ENCODE measurements at regions not wholly inside any gene's neighbourhood (a gene's known extent, or its start where the extent isn't known, plus 50 kb on each side); places are given as distances from the start of the nearest gene placed in this dataset.

DNA sequence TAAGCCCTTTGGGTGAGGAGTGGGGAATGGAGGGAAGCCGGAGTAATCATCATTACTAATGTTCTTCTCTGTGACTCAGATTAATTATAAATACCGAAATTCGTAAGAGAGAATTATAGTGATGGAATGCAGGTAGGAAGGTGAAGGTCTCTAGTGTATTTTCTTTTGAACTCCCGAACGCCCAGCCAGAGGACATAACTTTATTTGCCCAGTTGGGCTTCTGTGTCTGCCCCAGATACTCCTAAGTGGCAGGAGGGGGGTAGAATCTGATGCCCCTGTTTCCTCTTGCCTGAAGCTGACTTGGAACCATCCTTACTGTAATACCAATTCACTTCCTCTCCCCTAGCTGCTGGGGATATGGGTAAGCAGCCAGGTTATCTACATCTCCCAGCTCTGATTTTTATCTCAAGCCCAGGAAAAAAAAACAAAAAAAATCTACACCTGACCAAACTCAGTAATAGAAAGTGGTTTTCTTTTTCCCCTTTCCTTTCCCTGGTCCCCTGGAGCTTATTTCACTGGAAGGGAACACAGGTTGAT is 84.4 kb upstream of the CISTR start:
- H3K4me3 Mint-ChIP-seq (ENCODE audit: unreplicated experiment) = no peak overlapping the region
- no peaks in the 10 kb centered on the region for H3K9me3 Mint-ChIP-seq (ENCODE audit: unreplicated experiment)
- DNase-seq (ENCODE audit: extremely low spot score, unreplicated experiment) = no peak
- no peak overlapping the region for H3K27ac Mint-ChIP-seq (ENCODE audit: unreplicated experiment)
- no peaks in the 10 kb centered on the region for H3K36me3 Mint-ChIP-seq (ENCODE audit: unreplicated experiment)
- TF ChIP-seq, protein P1, sequence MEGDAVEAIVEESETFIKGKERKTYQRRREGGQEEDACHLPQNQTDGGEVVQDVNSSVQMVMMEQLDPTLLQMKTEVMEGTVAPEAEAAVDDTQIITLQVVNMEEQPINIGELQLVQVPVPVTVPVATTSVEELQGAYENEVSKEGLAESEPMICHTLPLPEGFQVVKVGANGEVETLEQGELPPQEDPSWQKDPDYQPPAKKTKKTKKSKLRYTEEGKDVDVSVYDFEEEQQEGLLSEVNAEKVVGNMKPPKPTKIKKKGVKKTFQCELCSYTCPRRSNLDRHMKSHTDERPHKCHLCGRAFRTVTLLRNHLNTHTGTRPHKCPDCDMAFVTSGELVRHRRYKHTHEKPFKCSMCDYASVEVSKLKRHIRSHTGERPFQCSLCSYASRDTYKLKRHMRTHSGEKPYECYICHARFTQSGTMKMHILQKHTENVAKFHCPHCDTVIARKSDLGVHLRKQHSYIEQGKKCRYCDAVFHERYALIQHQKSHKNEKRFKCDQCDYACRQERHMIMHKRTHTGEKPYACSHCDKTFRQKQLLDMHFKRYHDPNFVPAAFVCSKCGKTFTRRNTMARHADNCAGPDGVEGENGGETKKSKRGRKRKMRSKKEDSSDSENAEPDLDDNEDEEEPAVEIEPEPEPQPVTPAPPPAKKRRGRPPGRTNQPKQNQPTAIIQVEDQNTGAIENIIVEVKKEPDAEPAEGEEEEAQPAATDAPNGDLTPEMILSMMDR (IDR thresholded peaks at IDR 0.05) = no peak
- peaks cover 60% of the 10 kb centered on the region for H3K27me3 Mint-ChIP-seq (ENCODE audit: unreplicated experiment)
- no peaks in the 10 kb centered on the region for H3K4me1 Mint-ChIP-seq (ENCODE audit: unreplicated experiment)

DNA sequence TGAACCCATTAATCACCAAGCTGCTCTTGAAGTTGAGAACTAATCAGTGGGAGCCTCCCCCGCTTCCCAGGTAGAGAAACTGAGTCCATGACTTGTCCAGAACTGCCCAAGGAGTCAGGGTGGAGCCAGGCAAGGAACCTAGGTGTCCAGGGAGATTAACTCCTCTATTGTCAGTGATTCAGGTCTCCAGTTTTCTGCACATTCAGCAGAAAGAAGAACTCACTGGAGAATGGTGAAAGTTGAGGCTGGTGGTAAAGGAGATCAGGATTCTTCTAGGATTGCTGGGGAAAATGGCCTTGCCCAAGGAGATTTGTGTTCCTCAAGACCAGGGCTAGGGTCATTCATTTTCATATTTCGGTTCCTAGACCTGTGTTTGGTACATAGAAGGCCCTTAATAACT is 87.2 kb upstream of the CISTR start:
- H3K36me3 Mint-ChIP-seq (ENCODE audit: unreplicated experiment) = no peaks in the 10 kb centered on the region
- no peak overlapping the region for H3K4me3 Mint-ChIP-seq (ENCODE audit: unreplicated experiment)
- no peaks in the 10 kb centered on the region for H3K4me1 Mint-ChIP-seq (ENCODE audit: unreplicated experiment)
- no peaks in the 10 kb centered on the region for H3K9me3 Mint-ChIP-seq (ENCODE audit: unreplicated experiment)
- H3K27ac Mint-ChIP-seq (ENCODE audit: unreplicated experiment) = no peak overlapping the region
- DNase-seq (ENCODE audit: extremely low spot score, unreplicated experiment) = no peak
- H3K27me3 Mint-ChIP-seq (ENCODE audit: unreplicated experiment) = peaks cover 61% of the 10 kb centered on the region
- TF ChIP-seq, protein P1 (IDR thresholded peaks at IDR 0.05) = no peak

DNA sequence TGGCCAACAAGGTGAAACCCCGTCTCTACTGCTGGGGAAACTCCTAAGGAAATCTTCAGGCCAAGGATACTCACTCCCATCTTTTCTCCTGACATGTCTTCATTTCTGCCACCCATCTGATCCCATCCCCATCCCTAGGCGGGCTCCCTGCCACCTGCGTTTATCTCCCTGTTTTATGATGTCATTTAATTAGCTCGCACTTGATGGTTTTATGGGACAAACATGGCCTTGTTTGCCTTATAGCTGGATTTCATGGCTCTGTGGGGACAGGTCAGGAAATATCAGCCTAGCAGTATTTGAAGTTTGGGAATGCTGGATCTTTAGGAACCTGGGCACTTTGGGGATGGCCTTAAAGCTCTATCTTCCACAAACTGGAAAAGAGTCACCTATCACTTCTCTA is 88.5 kb upstream of the CISTR start:
- H3K4me3 Mint-ChIP-seq (ENCODE audit: unreplicated experiment) = no peak overlapping the region
- no peak overlapping the region for H3K27ac Mint-ChIP-seq (ENCODE audit: unreplicated experiment)
- H3K36me3 Mint-ChIP-seq (ENCODE audit: unreplicated experiment) = no peaks in the 10 kb centered on the region
- H3K9me3 Mint-ChIP-seq (ENCODE audit: unreplicated experiment) = no peaks in the 10 kb centered on the region
- peaks cover 52% of the 10 kb centered on the region for H3K27me3 Mint-ChIP-seq (ENCODE audit: unreplicated experiment)
- TF ChIP-seq, protein P1 (IDR thresholded peaks at IDR 0.05) = no peak
- no peak for DNase-seq (ENCODE audit: extremely low spot score, unreplicated experiment)
- H3K4me1 Mint-ChIP-seq (ENCODE audit: unreplicated experiment) = no peaks in the 10 kb centered on the region

DNA sequence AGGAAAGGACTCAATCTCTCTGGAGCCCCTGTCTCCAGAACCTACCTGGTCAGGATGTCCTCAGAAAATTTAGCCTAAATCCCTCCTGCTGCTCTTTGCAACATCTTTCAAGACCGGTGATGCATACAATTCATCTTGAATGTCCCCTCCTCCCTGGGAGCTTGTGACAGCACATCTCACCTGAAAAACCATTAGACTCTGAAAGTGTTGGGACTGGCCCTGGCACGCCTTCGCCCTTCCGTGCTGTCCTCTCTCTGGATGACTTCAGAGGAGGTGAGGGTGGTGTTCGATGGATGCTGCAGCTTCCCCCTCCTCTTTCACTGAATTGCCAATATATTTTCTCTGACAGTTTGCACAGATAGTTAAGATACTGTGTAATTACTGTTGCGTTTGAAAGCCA is 90.9 kb upstream of the CISTR start:
- Mint-ChIP-seq H3K4me3 (ENCODE audit: unreplicated experiment) (no peak overlapping the region), H3K9me3 (ENCODE audit: unreplicated experiment) (no peaks in the 10 kb centered on the region), H3K27ac (ENCODE audit: unreplicated experiment) (no peak overlapping the region), H3K4me1 (ENCODE audit: unreplicated experiment) (no peaks in the 10 kb centered on the region), H3K36me3 (ENCODE audit: unreplicated experiment) (no peaks in the 10 kb centered on the region), H3K27me3 (ENCODE audit: unreplicated experiment) (peaks cover 40% of the 10 kb centered on the region)
- TF ChIP-seq, protein P1 (IDR thresholded peaks at IDR 0.05) = no peak
- no peak for DNase-seq (ENCODE audit: extremely low spot score, unreplicated experiment)

DNA sequence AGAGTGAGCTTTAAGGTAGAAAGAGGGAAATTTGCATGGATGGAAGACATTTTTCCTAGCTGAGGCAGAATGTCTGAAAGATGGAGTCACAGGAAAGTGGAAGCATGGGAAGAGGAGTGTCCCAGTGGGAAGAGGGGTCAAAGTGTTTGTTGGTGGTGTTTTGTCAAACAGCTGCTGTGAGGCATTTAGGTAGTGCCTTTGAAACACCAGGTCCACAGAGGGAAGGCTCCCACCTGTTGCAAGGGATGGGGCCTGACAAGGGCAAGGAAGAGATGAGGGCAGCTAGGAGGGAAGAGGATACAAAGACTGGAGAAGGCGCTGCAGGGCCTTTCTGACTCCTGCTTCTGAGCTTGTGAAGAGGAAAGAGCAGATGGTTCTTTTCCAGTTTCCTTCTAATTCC is 91.8 kb upstream of the CISTR start:
- H3K27ac Mint-ChIP-seq (ENCODE audit: unreplicated experiment) = no peak overlapping the region
- H3K4me3 Mint-ChIP-seq (ENCODE audit: unreplicated experiment) = no peak overlapping the region
- H3K9me3 Mint-ChIP-seq (ENCODE audit: unreplicated experiment) = no peaks in the 10 kb centered on the region
- no peaks in the 10 kb centered on the region for H3K4me1 Mint-ChIP-seq (ENCODE audit: unreplicated experiment)
- no peaks in the 10 kb centered on the region for H3K36me3 Mint-ChIP-seq (ENCODE audit: unreplicated experiment)
- TF ChIP-seq, protein P1 (IDR thresholded peaks at IDR 0.05) = no peak
- DNase-seq (ENCODE audit: extremely low spot score, unreplicated experiment) = no peak
- peaks cover 43% of the 10 kb centered on the region for H3K27me3 Mint-ChIP-seq (ENCODE audit: unreplicated experiment)

Data from osteocyte (in vitro differentiated cells).